ENCODE measurements at regions not wholly inside any gene's neighbourhood (a gene's known extent, or its start where the extent isn't known, plus 50 kb on each side); places are given as distances from the start of the nearest gene placed in this dataset.

- TF ChIP-seq CTCF (IDR thresholded peaks at IDR 0.05) (no peak), POLR2A (IDR thresholded peaks at IDR 0.05) (no peak), POLR2AphosphoS5 (IDR thresholded peaks at IDR 0.05; ENCODE audit: insufficient read depth in 1 of 2, low read depth in 1 of 2) (no peak)
Measured at GRCh38 chr20:17077030-17077429, 149.8 kb upstream of the PCSK2 start.

Data from vagina (tissue), 2 donors.